HG03280 (cell line): ENCODE measurements at regions not wholly inside any gene's neighbourhood (a gene's known extent, or its start where the extent isn't known, plus 50 kb on each side); places are given as distances from the start of the nearest gene placed in this dataset.

ENCODE experiments used
- ATAC-seq: cut with Tn5 transposase; IDR thresholded peaks from one replicate; pipeline ENCODE4 v1.9.1; 2021; ENCODE audit warnings: mild to moderate bottlenecking, moderate library complexity; ENCODE audit not compliant: unreplicated experiment

DNA sequence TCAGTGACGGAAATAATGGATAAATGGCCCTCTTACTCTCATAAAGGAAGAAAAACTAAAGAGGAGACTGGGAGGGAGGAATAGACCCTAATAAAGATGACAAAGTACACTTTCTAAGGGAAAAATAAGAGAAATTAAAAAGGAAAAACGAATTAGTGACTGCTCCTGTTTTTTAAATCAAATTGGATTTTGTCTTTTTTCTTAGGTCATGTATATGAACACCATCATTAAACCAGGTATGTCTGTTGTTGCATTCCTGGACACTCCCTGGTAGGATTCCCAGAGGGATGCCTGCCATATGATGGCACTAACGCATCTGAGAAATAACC, 59.4 kb upstream of the BTN3A2 start:
- ATAC-seq: no peak

- no peak for ATAC-seq
These were observed 58.8 kb upstream of the BTN3A2 start for GRCh38 chr6:26306232-26306631.

GRCh38 chr6:26307850-26308249, 57.1 kb upstream of the BTN3A2 start:
- ATAC-seq: no peak

- ATAC-seq: no peak
These were observed 55.3 kb upstream of the BTN3A2 start for GRCh38 chr6:26309731-26310142.

DNA sequence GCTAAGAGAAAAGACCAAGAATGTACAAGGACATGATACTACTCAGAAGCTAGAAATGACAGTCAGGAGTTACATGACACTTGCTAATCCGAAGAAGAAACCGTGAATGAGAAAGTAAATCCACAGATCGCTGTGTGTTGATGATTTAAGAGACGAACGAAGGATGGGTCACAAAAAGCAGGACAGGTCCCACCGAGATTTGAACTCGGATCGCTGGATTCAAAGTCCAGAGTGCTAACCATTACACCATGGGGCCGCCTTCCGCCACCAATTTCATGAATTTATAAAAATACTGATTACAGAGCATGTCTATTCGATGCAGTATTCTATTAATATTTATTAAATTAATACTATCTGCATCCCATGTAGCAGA, 54.0 kb upstream of the BTN3A2 start:
- no peak for ATAC-seq

DNA sequence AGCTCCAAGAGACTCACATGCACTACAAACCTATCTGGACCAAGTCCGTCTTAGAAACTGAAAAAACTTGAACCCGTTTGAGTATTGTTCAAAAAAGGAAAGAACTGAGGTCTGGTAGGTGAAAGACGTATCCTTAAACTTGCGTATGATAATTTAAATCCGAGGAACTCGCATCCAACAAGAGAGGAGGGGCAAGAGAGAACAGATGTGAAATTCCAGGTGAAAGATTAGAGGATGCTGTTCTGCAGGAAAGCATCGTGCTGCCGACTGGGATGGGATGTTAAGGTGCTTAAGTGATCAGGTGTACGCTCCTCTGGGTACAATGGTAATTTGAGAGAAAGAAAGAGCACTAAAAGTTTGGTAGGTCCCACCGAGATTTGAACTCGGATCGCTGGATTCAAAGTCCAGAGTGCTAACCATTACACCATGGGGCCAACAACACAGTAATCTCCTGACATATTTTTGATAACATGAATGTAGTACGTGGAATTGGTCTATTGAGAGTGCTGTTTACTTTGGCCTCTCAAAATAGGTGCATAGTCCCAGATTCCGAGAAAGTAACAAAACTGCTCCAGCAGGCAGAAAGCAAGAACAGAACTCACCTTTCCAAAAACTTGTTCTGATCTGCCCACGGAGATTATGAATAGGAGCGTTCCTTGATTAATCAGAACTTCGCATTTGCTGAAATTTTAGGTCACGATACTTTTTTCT, 53.5 kb upstream of the BTN3A2 start:
- no peak for ATAC-seq

DNA sequence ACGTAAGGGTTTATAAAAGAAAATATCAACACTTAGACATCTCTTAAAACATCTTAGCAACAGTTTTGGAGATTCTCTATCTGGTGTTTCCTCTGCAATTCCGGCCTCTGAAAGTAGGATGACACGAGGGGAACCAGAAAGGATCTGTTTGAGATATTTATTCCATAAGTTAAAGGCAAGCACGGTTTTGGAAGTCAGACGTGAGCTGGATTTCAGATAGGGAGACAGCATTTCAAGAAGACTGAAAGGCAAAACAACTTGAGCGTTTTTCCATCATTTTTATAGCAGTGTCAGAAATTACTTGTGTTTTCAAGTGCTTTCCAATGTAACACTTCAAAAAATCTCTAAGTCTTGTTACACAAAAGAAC, 52.9 kb upstream of the BTN3A2 start:
- no peak for ATAC-seq

GRCh38 chr6:26312501-26313397, 52.2 kb upstream of the BTN3A2 start:
- peak; percentile 55 for ATAC-seq
